ENCODE measurements at regions not wholly inside any gene's neighbourhood (a gene's known extent, or its start where the extent isn't known, plus 50 kb on each side); places are given as distances from the start of the nearest gene placed in this dataset.

GRCh38 chr16:6964679-6965078 is 368.0 kb upstream of the RBFOX1 start:
- TF ChIP-seq ZBTB7A (IDR thresholded peaks at IDR 0.05; ENCODE audit: low read depth) = no peak
- no peak for TF ChIP-seq TEAD4 (IDR thresholded peaks at IDR 0.05)
- no peak for TF ChIP-seq CREB1 (IDR thresholded peaks at IDR 0.05; ENCODE audit: low read depth)
- no peak for TF ChIP-seq RAD21 (IDR thresholded peaks at IDR 0.05; ENCODE audit: low read depth)

Data from Ishikawa (cell line).